ENCODE measurements at regions not wholly inside any gene's neighbourhood (a gene's known extent, or its start where the extent isn't known, plus 50 kb on each side); places are given as distances from the start of the nearest gene placed in this dataset.

GRCh38 chr2:82001614-82002013, 1697.1 kb upstream of the LRRTM1 start:
- no peak for TF ChIP-seq CTCF (IDR thresholded peaks at IDR 0.05)
- no peak for TF ChIP-seq POLR2A (IDR thresholded peaks at IDR 0.05)
- no peak for TF ChIP-seq POLR2AphosphoS5 (IDR thresholded peaks at IDR 0.05)
